Adrenal gland (tissue), 5 donors: ENCODE measurements at regions not wholly inside any gene's neighbourhood (a gene's known extent, or its start where the extent isn't known, plus 50 kb on each side); places are given as distances from the start of the nearest gene placed in this dataset.

Source experiments
- POLR2A ChIP-seq, 2 donors: fragments of 450-650 bp; IDR thresholded peaks; one replicate each; pipeline ENCODE4 v1.6.1; 2017; ENCODE audit warnings: antibody characterized with exemption in 2 of 2, mild to moderate bottlenecking in 2 of 2, moderate library complexity in 1 of 2
- TF ChIP-seq, protein P1 (sequence below), 6 experiments: fragments of 450-650 bp in 4 of 6; fragments of 200-600 bp in 2 of 6; sonication (generic) in 1 of 6; IDR thresholded peaks; 1 replicate in 5 of 6; 2 replicates in 1 of 6; pipeline versions ENCODE4 v1.5.1 to v1.8.0; 2016 to 2021; ENCODE audit warnings: antibody characterized with exemption in 6 of 6, mild to moderate bottlenecking in 2 of 6, moderate library complexity in 1 of 6
- donor health status: DM: no; HTN: no; CAD: no.

DNA sequence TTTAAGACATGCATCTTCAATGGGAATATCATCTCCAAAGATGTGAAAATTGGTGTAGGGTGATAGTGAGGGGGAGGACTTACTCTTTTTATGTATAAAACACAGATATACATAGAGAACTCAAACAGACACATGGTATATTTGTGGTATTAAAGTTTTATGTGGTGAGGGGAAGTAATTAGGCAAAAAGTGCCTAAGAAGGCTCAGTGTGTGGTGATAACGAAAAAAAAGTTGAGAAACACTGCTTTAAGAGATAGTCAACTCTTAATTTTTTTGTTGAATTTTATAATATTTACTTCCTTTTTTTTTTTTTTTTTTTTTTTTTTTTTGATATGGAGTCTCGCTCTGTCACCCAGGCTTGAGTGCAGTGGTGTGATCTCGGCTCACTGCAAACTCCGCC is 174.2 kb upstream of the FRMD4B start:
- TF ChIP-seq, protein P1, sequence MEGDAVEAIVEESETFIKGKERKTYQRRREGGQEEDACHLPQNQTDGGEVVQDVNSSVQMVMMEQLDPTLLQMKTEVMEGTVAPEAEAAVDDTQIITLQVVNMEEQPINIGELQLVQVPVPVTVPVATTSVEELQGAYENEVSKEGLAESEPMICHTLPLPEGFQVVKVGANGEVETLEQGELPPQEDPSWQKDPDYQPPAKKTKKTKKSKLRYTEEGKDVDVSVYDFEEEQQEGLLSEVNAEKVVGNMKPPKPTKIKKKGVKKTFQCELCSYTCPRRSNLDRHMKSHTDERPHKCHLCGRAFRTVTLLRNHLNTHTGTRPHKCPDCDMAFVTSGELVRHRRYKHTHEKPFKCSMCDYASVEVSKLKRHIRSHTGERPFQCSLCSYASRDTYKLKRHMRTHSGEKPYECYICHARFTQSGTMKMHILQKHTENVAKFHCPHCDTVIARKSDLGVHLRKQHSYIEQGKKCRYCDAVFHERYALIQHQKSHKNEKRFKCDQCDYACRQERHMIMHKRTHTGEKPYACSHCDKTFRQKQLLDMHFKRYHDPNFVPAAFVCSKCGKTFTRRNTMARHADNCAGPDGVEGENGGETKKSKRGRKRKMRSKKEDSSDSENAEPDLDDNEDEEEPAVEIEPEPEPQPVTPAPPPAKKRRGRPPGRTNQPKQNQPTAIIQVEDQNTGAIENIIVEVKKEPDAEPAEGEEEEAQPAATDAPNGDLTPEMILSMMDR (IDR thresholded peaks at IDR 0.05): no peak
- no peak for TF ChIP-seq POLR2A (IDR thresholded peaks at IDR 0.05)
